ENCODE measurements at regions not wholly inside any gene's neighbourhood (a gene's known extent, or its start where the extent isn't known, plus 50 kb on each side); places are given as distances from the start of the nearest gene placed in this dataset.
A peak's percentile ranks its signal among the peaks of the same experiment; 100 is the strongest.
"Not testable (repeated sequence)": the region's sequence is repeated elsewhere in the genome, so short reads cannot be mapped to it uniquely, and the experiment has no call there.

GRCh38 chr3:159657176-159657575 is 331.5 kb upstream of the IL12A start:
- DNase-seq (ENCODE audit: low spot score), result no peak

GRCh38 chr3:159657629-159658028 is 331.0 kb upstream of the IL12A start:
- DNase-seq (ENCODE audit: low spot score), result no peak

- DNase-seq (ENCODE audit: low spot score), result no peak
Observed at GRCh38 chr3:159660326-159660725, 328.3 kb upstream of the IL12A start.

- no peak for DNase-seq (ENCODE audit: low spot score)
Observed at GRCh38 chr3:159660901-159661300, 327.7 kb upstream of the IL12A start.

- no peak for DNase-seq (ENCODE audit: low spot score)
Observed at GRCh38 chr3:159662549-159662948, 326.1 kb upstream of the IL12A start.

- peak; percentile 29 for DNase-seq (ENCODE audit: low spot score)
Observed at GRCh38 chr3:159664006-159664405, 324.6 kb upstream of the IL12A start.

- DNase-seq (ENCODE audit: low spot score), result no peak
Observed at GRCh38 chr3:159664653-159665052, 324.0 kb upstream of the IL12A start.

- peak; percentile 71 for DNase-seq (ENCODE audit: low spot score)
Observed at GRCh38 chr3:159667261-159667660, 321.4 kb upstream of the IL12A start.

GRCh38 chr3:159668461-159668860 is 320.2 kb upstream of the IL12A start:
- DNase-seq (ENCODE audit: low spot score), result no peak

- DNase-seq (ENCODE audit: low spot score), result peak; percentile 94
Observed at GRCh38 chr3:159668990-159669476, 319.6 kb upstream of the IL12A start.

GRCh38 chr3:159669766-159670165 is 318.9 kb upstream of the IL12A start:
- peak; percentile 63 for DNase-seq (ENCODE audit: low spot score)

- DNase-seq (ENCODE audit: low spot score), result peak; percentile 33
Observed at GRCh38 chr3:159672728-159673688, 315.6 kb upstream of the IL12A start.

GRCh38 chr3:159674583-159674982 is 314.1 kb upstream of the IL12A start:
- DNase-seq (ENCODE audit: low spot score), result no peak

- DNase-seq (ENCODE audit: low spot score), result no peak
Observed at GRCh38 chr3:159675285-159675684, 313.4 kb upstream of the IL12A start.

GRCh38 chr3:159679900-159680299 is 308.7 kb upstream of the IL12A start:
- no peak for DNase-seq (ENCODE audit: low spot score)

GRCh38 chr3:159681717-159682116 is 306.9 kb upstream of the IL12A start:
- not testable (repeated sequence) for DNase-seq (ENCODE audit: low spot score)

GRCh38 chr3:159685801-159686200 is 302.8 kb upstream of the IL12A start:
- no peak for DNase-seq (ENCODE audit: low spot score)

- no peak for DNase-seq (ENCODE audit: low spot score)
Observed at GRCh38 chr3:159693226-159693625, 295.4 kb upstream of the IL12A start.

GRCh38 chr3:159711560-159712333 is 276.9 kb upstream of the IL12A start:
- peak; percentile 87 for DNase-seq (ENCODE audit: low spot score)

GRCh38 chr3:159721324-159721723 is 267.3 kb upstream of the IL12A start:
- DNase-seq (ENCODE audit: low spot score), result no peak

- DNase-seq (ENCODE audit: low spot score), result no peak
Observed at GRCh38 chr3:159723295-159723694, 265.3 kb upstream of the IL12A start.

- peak; percentile 28 for DNase-seq (ENCODE audit: low spot score)
Observed at GRCh38 chr3:159724627-159725026, 264.0 kb upstream of the IL12A start.
